H1 (cell line): ENCODE measurements at regions not wholly inside any gene's neighbourhood (a gene's known extent, or its start where the extent isn't known, plus 50 kb on each side); places are given as distances from the start of the nearest gene placed in this dataset.

Source experiments
- KDM4A ChIP-seq: IDR thresholded peaks from one replicate; pipeline ENCODE4 v1.7.1; 2012; ENCODE audit warnings: low read depth, mild to moderate bottlenecking, moderate library complexity, low read length, inconsistent platforms; ENCODE audit not compliant: severe bottlenecking
- MAFK ChIP-seq: IDR thresholded peaks from 2 replicates; pipeline ENCODE4 v1.6.1; 2012; ENCODE audit warnings: low read depth, mild to moderate bottlenecking, improper control_type of control experiment, low read length
- SRF ChIP-seq: IDR thresholded peaks from 2 replicates; pipeline ENCODE4 v1.6.1; 2011; ENCODE audit warnings: mild to moderate bottlenecking, low read depth, low read length, moderate library complexity
- SUZ12 ChIP-seq: fragments of 200-600 bp; sonication (generic); IDR thresholded peaks from 2 replicates; pipeline ENCODE4 v1.6.1; 2012; ENCODE audit warnings: mild to moderate bottlenecking, inconsistent platforms, low read length, moderate library complexity, mixed read lengths
- ZNF274 ChIP-seq: IDR thresholded peaks from 2 replicates; pipeline ENCODE4 v1.7.0; 2012; ENCODE audit warnings: low read length, borderline replicate concordance; ENCODE audit errors: extremely low read depth

DNA sequence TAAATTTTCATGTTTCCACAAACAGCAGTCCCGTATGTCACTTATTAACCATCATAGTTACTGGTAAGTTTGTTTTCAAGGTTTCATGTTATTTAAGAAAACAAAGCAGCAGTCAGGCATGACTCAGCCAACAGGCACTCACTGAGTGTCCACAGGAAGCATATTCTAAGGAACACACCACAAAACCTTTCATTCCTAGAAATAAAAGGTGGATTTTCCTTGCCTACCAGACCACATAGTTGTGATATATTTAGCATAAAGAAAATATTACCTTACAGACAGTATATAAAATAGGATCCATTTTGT lies 143.3 kb upstream of the AVPR1A start (continued):
- TF ChIP-seq SRF: no peak
- TF ChIP-seq KDM4A: no peak
- no peak for TF ChIP-seq MAFK
- TF ChIP-seq SUZ12: no peak
- TF ChIP-seq ZNF274: no peak
- TF ChIP-seq, all 59 proteins: peak for 0
